HL-60 (cell line): ENCODE measurements at regions not wholly inside any gene's neighbourhood (a gene's known extent, or its start where the extent isn't known, plus 50 kb on each side); places are given as distances from the start of the nearest gene placed in this dataset.

Experiments
- CTCF ChIP-seq: IDR thresholded peaks from one replicate; pipeline ENCODE4 v1.5.1; 2011; ENCODE audit warnings: low read length, control low read depth, inconsistent platforms; ENCODE audit not compliant: insufficient read depth
- POLR2AphosphoS5 ChIP-seq: IDR thresholded peaks from 2 replicates; pipeline ENCODE4 v1.6.1; 2012; ENCODE audit warnings: low read depth
- SPI1 ChIP-seq: IDR thresholded peaks from 2 replicates; pipeline ENCODE4 v1.6.1; 2012; ENCODE audit warnings: low read depth, mild to moderate bottlenecking, borderline replicate concordance
- TF ChIP-seq, protein P1 (sequence below): IDR thresholded peaks from 2 replicates; pipeline ENCODE4 v1.6.1; 2012; ENCODE audit warnings: low read depth; ENCODE audit not compliant: insufficient replicate concordance

DNA sequence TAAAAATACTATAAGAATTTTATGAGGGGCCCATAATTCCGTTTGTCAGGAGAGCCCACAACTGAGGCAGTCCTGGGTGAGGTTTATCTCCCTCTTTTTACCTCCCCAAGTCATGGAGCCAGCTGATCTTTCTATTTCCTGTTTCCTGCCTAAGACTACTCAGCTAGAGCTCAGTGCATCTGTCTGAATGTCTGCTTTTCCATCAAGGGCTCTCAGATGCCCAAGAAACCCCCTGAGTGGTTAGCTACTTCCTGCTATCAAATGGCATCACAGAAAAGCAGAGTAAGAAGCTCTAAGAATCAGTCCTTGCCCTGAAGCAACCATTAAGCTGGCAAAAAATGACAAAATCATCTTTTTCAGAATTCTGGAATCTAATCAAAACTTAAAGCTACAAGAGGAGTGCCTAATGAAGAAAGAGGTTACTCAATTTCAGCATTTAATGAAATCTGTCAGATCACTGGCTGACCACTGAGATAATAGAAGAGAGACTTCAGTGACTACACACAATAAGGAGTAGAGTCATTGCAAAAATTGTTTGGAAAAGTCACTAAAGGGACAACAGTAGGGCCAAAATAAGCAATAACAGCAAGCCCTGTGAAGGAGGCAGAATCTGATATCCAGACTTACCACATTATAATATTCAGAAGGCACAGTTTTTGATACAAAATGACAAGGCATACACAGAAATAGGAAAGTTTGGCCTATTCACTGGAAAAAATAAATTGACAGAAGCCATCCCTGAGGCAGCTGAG is 150.1 kb downstream of the CYB561 start:
- TF ChIP-seq CTCF (no peak), POLR2AphosphoS5 (no peak), SPI1 (no peak)
- TF ChIP-seq, protein P1, sequence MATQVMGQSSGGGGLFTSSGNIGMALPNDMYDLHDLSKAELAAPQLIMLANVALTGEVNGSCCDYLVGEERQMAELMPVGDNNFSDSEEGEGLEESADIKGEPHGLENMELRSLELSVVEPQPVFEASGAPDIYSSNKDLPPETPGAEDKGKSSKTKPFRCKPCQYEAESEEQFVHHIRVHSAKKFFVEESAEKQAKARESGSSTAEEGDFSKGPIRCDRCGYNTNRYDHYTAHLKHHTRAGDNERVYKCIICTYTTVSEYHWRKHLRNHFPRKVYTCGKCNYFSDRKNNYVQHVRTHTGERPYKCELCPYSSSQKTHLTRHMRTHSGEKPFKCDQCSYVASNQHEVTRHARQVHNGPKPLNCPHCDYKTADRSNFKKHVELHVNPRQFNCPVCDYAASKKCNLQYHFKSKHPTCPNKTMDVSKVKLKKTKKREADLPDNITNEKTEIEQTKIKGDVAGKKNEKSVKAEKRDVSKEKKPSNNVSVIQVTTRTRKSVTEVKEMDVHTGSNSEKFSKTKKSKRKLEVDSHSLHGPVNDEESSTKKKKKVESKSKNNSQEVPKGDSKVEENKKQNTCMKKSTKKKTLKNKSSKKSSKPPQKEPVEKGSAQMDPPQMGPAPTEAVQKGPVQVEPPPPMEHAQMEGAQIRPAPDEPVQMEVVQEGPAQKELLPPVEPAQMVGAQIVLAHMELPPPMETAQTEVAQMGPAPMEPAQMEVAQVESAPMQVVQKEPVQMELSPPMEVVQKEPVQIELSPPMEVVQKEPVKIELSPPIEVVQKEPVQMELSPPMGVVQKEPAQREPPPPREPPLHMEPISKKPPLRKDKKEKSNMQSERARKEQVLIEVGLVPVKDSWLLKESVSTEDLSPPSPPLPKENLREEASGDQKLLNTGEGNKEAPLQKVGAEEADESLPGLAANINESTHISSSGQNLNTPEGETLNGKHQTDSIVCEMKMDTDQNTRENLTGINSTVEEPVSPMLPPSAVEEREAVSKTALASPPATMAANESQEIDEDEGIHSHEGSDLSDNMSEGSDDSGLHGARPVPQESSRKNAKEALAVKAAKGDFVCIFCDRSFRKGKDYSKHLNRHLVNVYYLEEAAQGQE = no peak
